NT2/D1 (cell line): ENCODE measurements at regions not wholly inside any gene's neighbourhood (a gene's known extent, or its start where the extent isn't known, plus 50 kb on each side); places are given as distances from the start of the nearest gene placed in this dataset.

Experiments
- DNase-seq: peaks from one replicate; pipeline ENCODE4 v3.0.0-alpha.2; 2011; ENCODE audit warnings: low read depth, low spot score
- H3K27me3 ChIP-seq: 2 replicates; pipeline ENCODE4 v1.6.0; 2011; ENCODE audit warnings: mild to moderate bottlenecking; ENCODE audit not compliant: insufficient read length, insufficient read depth
- H3K36me3 ChIP-seq: 2 replicates; pipeline ENCODE4 v1.6.1; 2011; ENCODE audit warnings: mild to moderate bottlenecking, low read length, mixed read lengths; ENCODE audit not compliant: insufficient read depth, insufficient read length
- H3K4me1 ChIP-seq: 2 replicates; pipeline ENCODE4 v1.5.1; 2011; ENCODE audit not compliant: insufficient read depth, insufficient read length
- H3K4me3 ChIP-seq: 2 replicates; pipeline ENCODE4 v1.5.1; 2011; ENCODE audit warnings: low read depth; ENCODE audit not compliant: insufficient read length
- H3K9ac ChIP-seq: 2 replicates; pipeline ENCODE4 v1.6.0; 2011; ENCODE audit warnings: low read depth; ENCODE audit not compliant: insufficient read length
- H3K9me3 ChIP-seq: 2 replicates; pipeline ENCODE4 v1.5.1; 2011; ENCODE audit warnings: mild to moderate bottlenecking, low read length; ENCODE audit not compliant: insufficient read depth
- SUZ12 ChIP-seq: IDR thresholded peaks from 2 replicates; pipeline ENCODE4 v1.6.1; 2011; ENCODE audit not compliant: insufficient read length, insufficient read depth; ENCODE audit errors: extremely low read depth
- YY1 ChIP-seq: IDR thresholded peaks from 2 replicates; pipeline ENCODE4 v1.6.1; 2011; ENCODE audit not compliant: insufficient read length, insufficient read depth
- ZNF274 ChIP-seq: IDR thresholded peaks from 2 replicates; pipeline ENCODE4 v1.6.1; 2011; ENCODE audit warnings: mild to moderate bottlenecking, low read depth, low read length

DNA sequence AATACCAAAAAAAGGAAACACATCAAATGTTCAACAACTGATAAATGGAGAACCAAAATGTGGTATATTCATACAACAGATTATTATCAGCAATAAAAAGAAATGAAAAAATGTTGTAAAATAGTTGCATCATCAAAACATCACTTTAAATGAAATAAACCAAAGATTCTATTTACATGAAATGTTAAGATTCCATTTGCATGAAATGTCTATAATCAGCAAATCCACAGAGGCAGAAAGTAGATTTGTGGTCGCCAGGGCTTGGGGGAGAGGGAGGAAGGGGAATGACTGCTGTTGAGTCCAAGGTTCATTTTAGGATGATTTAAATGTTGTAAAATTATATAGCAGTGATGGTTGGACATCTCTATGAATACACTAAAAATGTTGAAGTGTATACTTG is 181.9 kb downstream of the RTP5 start:
- H3K4me1 ChIP-seq = no peaks in the 10 kb centered on the region
- H3K9ac ChIP-seq = no peak overlapping the region
- no peak overlapping the region for H3K4me3 ChIP-seq
- H3K36me3 ChIP-seq = no peaks in the 10 kb centered on the region
- DNase-seq = no peak
- peaks cover 87% of the 10 kb centered on the region for H3K27me3 ChIP-seq
- H3K9me3 ChIP-seq = peaks cover 23% of the 10 kb centered on the region
- TF ChIP-seq YY1 (no peak), ZNF274 (no peak), SUZ12 (no peak)

DNA sequence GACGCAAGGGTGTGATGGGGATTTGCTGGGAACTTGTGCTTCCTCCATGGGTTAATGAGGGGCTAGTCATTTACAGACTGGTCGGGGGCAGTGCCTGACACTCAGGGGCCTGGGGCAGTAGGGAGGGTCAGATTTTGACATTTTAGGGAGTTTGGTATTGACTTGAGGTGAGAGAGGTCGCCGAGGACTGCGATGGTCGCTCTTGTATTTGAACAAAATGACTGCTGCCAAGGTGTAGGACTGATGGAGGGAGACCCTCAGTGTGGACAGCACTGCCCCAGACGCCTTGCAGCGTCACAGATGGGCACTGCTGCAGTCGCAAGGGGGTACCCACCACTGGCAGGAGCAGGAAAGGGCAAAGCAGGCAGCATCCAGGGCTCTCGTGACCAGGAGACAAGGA is 182.9 kb downstream of the RTP5 start:
- no peak overlapping the region for H3K9ac ChIP-seq
- H3K9me3 ChIP-seq = peaks cover 22% of the 10 kb centered on the region
- no peak overlapping the region for H3K4me3 ChIP-seq
- H3K27me3 ChIP-seq = peaks cover 94% of the 10 kb centered on the region
- no peak for DNase-seq
- TF ChIP-seq YY1 (no peak), SUZ12 (no peak), ZNF274 (no peak)
- peaks cover 2% of the 10 kb centered on the region for H3K4me1 ChIP-seq
- H3K36me3 ChIP-seq = no peaks in the 10 kb centered on the region

DNA sequence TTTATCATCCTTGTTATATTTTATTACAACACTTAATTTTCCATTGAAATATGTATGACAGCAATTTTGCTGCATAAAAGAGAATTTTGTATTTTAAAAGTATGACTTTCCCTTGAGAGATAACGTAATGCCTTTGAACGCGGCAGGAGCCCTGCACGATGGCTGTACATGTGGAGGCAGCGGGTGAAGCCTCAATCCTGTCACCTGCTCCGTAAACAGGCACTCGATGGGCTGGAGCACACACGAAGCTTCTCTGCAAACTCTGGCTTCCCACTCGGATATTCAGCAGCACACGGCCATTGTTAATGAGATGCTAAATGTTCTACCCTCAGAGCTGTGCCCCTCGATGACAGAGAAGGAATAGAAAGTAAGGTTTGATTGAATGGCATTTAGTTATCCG is 184.4 kb downstream of the RTP5 start:
- DNase-seq = no peak
- Histone ChIP-seq H3K9me3 (peaks cover 16% of the 10 kb centered on the region), H3K36me3 (no peaks in the 10 kb centered on the region), H3K27me3 (peaks cover 94% of the 10 kb centered on the region), H3K4me3 (no peak overlapping the region), H3K9ac (no peak overlapping the region), H3K4me1 (peaks cover 2% of the 10 kb centered on the region)
- no peak for TF ChIP-seq YY1
- TF ChIP-seq ZNF274 = no peak
- no peak for TF ChIP-seq SUZ12

DNA sequence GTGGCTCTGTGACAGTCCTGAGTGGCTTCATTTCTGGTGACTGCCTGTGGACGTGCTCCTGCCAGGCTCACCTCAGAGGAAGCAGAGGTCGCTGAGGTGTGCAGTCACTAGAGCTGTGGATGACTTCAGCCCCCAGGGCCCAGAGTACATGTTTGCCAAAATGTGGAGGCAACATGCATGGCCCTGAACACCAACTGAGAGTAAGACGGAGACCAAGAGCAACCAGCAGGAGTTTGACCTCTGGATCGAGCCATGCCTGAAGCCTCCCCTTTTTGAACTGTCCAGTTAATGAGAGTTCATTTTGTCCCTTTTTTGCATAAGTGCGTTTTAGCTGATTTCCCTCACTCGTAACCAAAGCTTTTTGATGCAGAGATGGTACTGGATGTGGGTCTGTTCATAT is 184.9 kb downstream of the RTP5 start:
- no peak for TF ChIP-seq ZNF274
- TF ChIP-seq YY1 = no peak
- no peak for TF ChIP-seq SUZ12
- DNase-seq = no peak
- no peak overlapping the region for H3K4me3 ChIP-seq
- no peak overlapping the region for H3K9ac ChIP-seq
- H3K9me3 ChIP-seq = peaks cover 16% of the 10 kb centered on the region
- H3K4me1 ChIP-seq = peaks cover 2% of the 10 kb centered on the region
- H3K27me3 ChIP-seq = peaks cover 89% of the 10 kb centered on the region
- H3K36me3 ChIP-seq = no peaks in the 10 kb centered on the region

DNA sequence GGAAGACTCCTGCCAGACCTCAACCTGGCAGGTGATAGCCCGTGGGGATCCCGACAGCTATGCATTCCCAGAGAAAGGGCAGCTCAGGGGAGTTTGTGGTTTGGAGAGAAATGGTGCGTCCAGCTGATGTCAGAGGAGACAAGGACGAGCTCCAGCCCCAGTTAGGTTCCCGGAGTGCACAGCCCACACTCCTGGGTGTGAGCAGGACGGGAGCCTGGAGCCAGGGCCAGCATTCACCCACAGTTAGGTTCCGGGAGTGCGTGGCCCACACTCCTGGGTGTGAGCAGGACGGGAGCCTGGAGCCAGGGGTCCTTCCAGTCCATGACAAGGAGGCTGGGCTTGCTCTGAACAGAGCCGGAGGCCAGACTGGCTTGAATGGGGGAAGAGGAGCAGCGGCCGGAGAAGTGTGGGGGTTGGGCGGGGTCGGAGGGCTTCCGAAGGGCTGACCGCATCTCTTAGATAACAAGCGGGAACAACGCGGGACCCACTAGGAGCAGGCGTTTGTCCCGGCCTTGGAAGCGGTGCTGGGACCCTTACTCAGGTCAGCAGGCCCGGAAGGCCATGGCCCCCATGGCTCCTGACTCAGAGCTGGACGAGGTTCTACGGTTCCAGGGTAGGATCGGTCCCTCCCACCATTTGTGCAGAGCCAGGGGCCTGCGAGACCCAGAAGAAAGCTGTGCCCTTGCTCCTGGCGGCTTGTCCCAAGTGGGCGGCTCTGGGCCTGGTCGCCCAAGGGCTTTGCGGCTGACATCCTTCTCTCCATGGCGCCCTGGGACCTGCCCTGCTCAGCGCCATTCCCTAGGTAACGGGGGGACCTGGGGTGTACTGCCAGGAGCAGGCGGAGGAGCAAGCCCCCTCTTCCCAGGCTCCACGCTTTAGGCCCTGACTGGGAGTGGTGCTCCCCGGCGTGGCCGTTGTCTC is 185.6 kb downstream of the RTP5 start:
- Histone ChIP-seq H3K9me3 (peaks cover 22% of the 10 kb centered on the region), H3K4me1 (peaks cover 2% of the 10 kb centered on the region), H3K27me3 (peaks cover 82% of the 10 kb centered on the region), H3K36me3 (no peaks in the 10 kb centered on the region), H3K9ac (no peak overlapping the region), H3K4me3 (no peak overlapping the region)
- no peak for DNase-seq
- TF ChIP-seq YY1 = no peak
- no peak for TF ChIP-seq ZNF274
- no peak for TF ChIP-seq SUZ12

DNA sequence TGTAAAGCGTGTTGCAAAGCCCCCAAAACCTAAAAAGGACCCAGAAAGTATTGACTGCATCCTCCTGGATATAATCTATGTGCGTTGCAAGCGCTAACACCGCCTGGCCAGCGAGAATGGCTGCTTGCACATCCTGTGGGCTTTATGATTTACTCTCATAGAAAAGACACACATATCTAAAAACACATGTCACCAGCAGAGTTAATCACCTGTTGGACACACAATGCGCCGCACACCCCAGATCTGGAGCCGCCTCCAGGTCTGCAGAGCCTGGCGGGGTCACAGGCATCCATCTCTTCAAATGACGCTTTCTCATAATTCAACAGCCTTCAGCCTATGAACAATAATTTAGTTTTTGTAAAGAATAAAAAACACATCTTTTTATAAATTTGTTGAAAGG is 186.5 kb downstream of the RTP5 start:
- peaks cover 30% of the 10 kb centered on the region for H3K9me3 ChIP-seq
- H3K36me3 ChIP-seq = no peaks in the 10 kb centered on the region

DNA sequence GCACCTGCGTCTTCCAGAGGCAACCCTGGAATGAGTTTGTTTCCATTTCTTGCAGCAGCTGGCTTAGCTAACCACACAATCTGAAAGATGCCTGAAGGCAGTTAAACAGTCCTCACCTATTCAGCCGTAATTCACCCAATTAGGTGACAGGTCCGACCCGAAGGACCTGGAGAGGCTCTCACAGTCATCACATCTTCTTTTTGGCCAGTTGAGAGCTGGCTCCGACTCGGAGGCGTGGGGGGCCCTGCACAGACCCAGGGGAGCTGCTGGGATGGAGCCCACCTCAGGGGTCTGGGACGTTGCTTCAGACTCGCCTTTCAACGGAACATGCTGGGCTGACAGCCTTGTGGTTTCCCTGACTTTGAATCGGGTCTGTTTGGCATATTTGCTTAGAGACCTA is 187.3 kb downstream of the RTP5 start:
- H3K9ac ChIP-seq = no peak overlapping the region
- no peak for DNase-seq
- peaks cover 66% of the 10 kb centered on the region for H3K27me3 ChIP-seq
- H3K4me1 ChIP-seq = peaks cover 2% of the 10 kb centered on the region
- peaks cover 36% of the 10 kb centered on the region for H3K9me3 ChIP-seq
- H3K4me3 ChIP-seq = no peak overlapping the region
- no peaks in the 10 kb centered on the region for H3K36me3 ChIP-seq
- no peak for TF ChIP-seq YY1
- TF ChIP-seq ZNF274 = no peak
- TF ChIP-seq SUZ12 = no peak

More for the DNA sequence above, 186.5 kb downstream of the RTP5 start:
- Histone ChIP-seq H3K27me3 (peaks cover 73% of the 10 kb centered on the region), H3K4me3 (no peak overlapping the region), H3K4me1 (peaks cover 2% of the 10 kb centered on the region), H3K9ac (no peak overlapping the region)
- DNase-seq = no peak
- TF ChIP-seq ZNF274 (no peak), YY1 (no peak), SUZ12 (no peak)
